MM.1S (cell line): ENCODE measurements at regions not wholly inside any gene's neighbourhood (a gene's known extent, or its start where the extent isn't known, plus 50 kb on each side); places are given as distances from the start of the nearest gene placed in this dataset.

Experiments
- DNase-seq: peaks from one replicate; pipeline ENCODE4 v3.0.0-alpha.2; 2015
- H2AFZ ChIP-seq: fragments of 300-600 bp; sonication (generic); 2 replicates; pipeline ENCODE4 v1.6.0; 2016; ENCODE audit warnings: antibody characterized with exemption, low read length
- H3F3A ChIP-seq: fragments of 300-600 bp; sonication (generic); 2 replicates; pipeline ENCODE4 v1.6.1; 2016; ENCODE audit warnings: mild to moderate bottlenecking, antibody characterized with exemption, low read length, moderate library complexity, mixed read lengths; ENCODE audit not compliant: insufficient read depth
- H3K27ac ChIP-seq: fragments of 300-600 bp; sonication (generic); 2 replicates; pipeline ENCODE4 v1.5.1; 2016; ENCODE audit warnings: mild to moderate bottlenecking, low read length
- H3K27me3 ChIP-seq: fragments of 300-600 bp; sonication (generic); replicated peaks from 2 replicates; pipeline ENCODE4 v1.6.0; 2016; ENCODE audit warnings: low read length; ENCODE audit not compliant: insufficient read depth
- H3K36me3 ChIP-seq: fragments of 300-600 bp; sonication (generic); replicated peaks from 2 replicates; pipeline ENCODE4 v1.6.1; 2016; ENCODE audit warnings: mild to moderate bottlenecking, low read length, mixed read lengths; ENCODE audit not compliant: insufficient read depth
- H3K4me1 ChIP-seq: fragments of 300-600 bp; sonication (generic); 2 replicates; pipeline ENCODE4 v1.6.1; 2016; ENCODE audit warnings: low read length, mixed read lengths
- H3K4me2 ChIP-seq: fragments of 300-600 bp; sonication (generic); 2 replicates; pipeline ENCODE4 v1.6.0; 2016; ENCODE audit warnings: low read depth, low read length
- H3K4me3 ChIP-seq: fragments of 300-600 bp; sonication (generic); 2 replicates; pipeline ENCODE4 v1.5.1; 2016; ENCODE audit warnings: low read length, mixed read lengths
- H3K79me2 ChIP-seq: fragments of 300-600 bp; sonication (generic); 2 replicates; pipeline ENCODE4 v1.6.1; 2016; ENCODE audit warnings: mixed run types, low read length, mixed read lengths
- H3K9ac ChIP-seq: fragments of 300-600 bp; sonication (generic); 2 replicates; pipeline ENCODE4 v1.6.1; 2016; ENCODE audit warnings: low read length, mixed read lengths
- H3K9me2 ChIP-seq: fragments of 300-600 bp; sonication (generic); replicated peaks from 2 replicates; pipeline ENCODE4 v1.6.1; 2016; ENCODE audit warnings: mild to moderate bottlenecking, low read length, mixed read lengths; ENCODE audit not compliant: insufficient read depth
- H3K9me3 ChIP-seq: fragments of 300-600 bp; sonication (generic); replicated peaks from 2 replicates; pipeline ENCODE4 v1.6.1; 2016; ENCODE audit warnings: mild to moderate bottlenecking, low read length, mixed read lengths; ENCODE audit not compliant: insufficient read depth
- H4K20me1 ChIP-seq: fragments of 300-600 bp; sonication (generic); 2 replicates; pipeline ENCODE4 v1.6.1; 2016; ENCODE audit warnings: mild to moderate bottlenecking, low read length, moderate library complexity, mixed read lengths; ENCODE audit not compliant: insufficient read depth
- CTCF ChIP-seq: fragments of 300-600 bp; sonication (generic); IDR thresholded peaks from 2 replicates; pipeline ENCODE4 v1.5.1; 2016; ENCODE audit warnings: antibody characterized with exemption, low read length, mixed read lengths
- EZH2 ChIP-seq: fragments of 300-600 bp; sonication (generic); optimal IDR thresholded peaks from 2 replicates; pipeline ENCODE3; 2017; ENCODE audit warnings: low read depth, mild to moderate bottlenecking, antibody characterized with exemption, low read length, mixed read lengths
- EZH2phosphoT487 ChIP-seq: fragments of 300-600 bp; sonication (generic); IDR thresholded peaks from 2 replicates; pipeline ENCODE4 v1.6.1; 2018; ENCODE audit warnings: antibody characterized with exemption, low read length

DNA sequence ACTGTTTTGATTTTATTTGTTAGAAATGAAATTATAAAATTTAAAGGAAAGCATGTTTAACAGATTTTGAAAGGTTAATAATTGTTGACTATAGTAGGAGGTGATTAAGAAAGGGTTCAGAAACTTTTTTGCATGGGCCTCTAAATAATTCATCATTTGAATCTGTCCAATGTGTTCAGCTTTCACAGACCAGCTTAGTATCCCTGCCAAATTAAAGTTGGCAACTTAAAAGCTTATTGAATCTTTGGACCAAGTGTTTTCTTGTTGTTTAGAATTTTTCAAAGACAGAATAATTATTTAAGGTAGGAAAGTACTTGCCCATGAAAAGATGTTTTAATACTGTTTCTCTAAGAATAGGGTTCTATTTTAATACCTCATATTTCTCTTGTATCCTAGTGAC lies 466.0 kb downstream of the GJA1 start:
- Histone ChIP-seq H3K9me2 (no peaks in the 10 kb centered on the region), H3K4me3 (no peak overlapping the region), H2AFZ (no peak overlapping the region), H3K79me2 (no peaks in the 10 kb centered on the region), H3K4me2 (no peak overlapping the region), H3K9ac (no peak overlapping the region), H3K4me1 (no peaks in the 10 kb centered on the region), H3K27ac (no peak overlapping the region), H4K20me1 (no peaks in the 10 kb centered on the region), H3K27me3 (no peaks in the 10 kb centered on the region), H3K36me3 (no peaks in the 10 kb centered on the region), H3F3A (no peaks in the 10 kb centered on the region), H3K9me3 (no peaks in the 10 kb centered on the region)
- no peak for TF ChIP-seq CTCF
- TF ChIP-seq EZH2phosphoT487, result no peak
- TF ChIP-seq EZH2, result no peak
- no peak for DNase-seq

DNA sequence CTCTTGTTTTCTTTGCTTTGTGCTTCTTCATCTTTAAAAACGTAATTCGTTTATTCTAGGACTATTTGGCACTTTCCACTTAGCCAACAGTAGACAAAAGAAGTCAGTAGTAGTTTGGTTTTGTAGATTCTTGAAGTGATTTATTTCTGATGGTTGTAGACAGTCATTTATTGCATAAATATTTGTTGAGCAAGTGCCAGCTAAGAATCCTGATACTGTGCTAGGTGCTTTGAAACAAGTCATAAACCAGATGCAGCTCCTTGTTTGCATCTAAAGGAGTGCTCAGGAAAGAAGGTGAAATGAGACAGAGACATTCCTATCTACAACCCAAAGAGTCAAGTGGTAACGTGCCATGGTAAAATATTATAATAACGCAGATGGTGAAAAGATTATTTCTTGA lies 469.1 kb downstream of the GJA1 start:
- Histone ChIP-seq H3K79me2 (no peaks in the 10 kb centered on the region), H3K4me3 (no peak overlapping the region), H3K4me2 (no peak overlapping the region), H3K9me2 (no peaks in the 10 kb centered on the region), H2AFZ (no peak overlapping the region), H3F3A (no peaks in the 10 kb centered on the region), H3K27ac (no peak overlapping the region), H3K36me3 (no peaks in the 10 kb centered on the region), H3K27me3 (no peaks in the 10 kb centered on the region), H3K9me3 (no peaks in the 10 kb centered on the region), H3K4me1 (no peaks in the 10 kb centered on the region), H4K20me1 (no peaks in the 10 kb centered on the region), H3K9ac (no peak overlapping the region)
- no peak for TF ChIP-seq EZH2phosphoT487
- no peak for TF ChIP-seq EZH2
- no peak for TF ChIP-seq CTCF
- DNase-seq, result no peak

DNA sequence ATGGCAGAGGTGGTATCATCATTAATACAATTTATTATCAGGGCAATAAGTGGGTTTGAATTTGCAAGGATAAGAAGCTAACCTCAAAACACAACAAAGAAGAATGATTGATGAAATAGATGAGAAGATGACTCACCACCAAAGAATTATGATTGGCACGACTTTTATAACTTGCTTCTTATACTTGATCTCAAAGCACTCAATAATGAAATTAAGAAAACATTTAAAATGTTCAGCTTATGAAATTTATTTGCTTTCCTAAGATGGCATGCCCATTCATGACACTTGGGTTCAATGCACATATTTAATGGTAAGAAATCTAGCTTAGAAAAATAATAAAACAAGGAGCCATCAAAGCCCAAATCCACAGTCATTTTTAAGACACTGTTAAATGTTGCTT lies 477.5 kb downstream of the GJA1 start:
- Histone ChIP-seq H3K4me2 (no peak overlapping the region), H3K9me2 (no peaks in the 10 kb centered on the region), H3K27me3 (no peaks in the 10 kb centered on the region), H3K79me2 (no peaks in the 10 kb centered on the region), H3K9me3 (no peaks in the 10 kb centered on the region), H3K4me3 (no peak overlapping the region), H3K4me1 (no peaks in the 10 kb centered on the region), H3K36me3 (no peaks in the 10 kb centered on the region), H2AFZ (no peak overlapping the region), H3F3A (no peaks in the 10 kb centered on the region), H3K9ac (no peak overlapping the region), H4K20me1 (no peaks in the 10 kb centered on the region), H3K27ac (no peak overlapping the region)
- TF ChIP-seq CTCF (no peak), EZH2 (no peak), EZH2phosphoT487 (no peak)
- no peak for DNase-seq
